ENCODE measurements at regions not wholly inside any gene's neighbourhood (a gene's known extent, or its start where the extent isn't known, plus 50 kb on each side); places are given as distances from the start of the nearest gene placed in this dataset.

- Histone ChIP-seq H3K4me3 (ENCODE audit: low read length) (no peak overlapping the region), H3K4me1 (ENCODE audit: control insufficient read depth, insufficient read depth, low read length) (no peaks in the 10 kb centered on the region), H3K9me3 (ENCODE audit: control insufficient read depth, low read depth, low read length) (no peaks in the 10 kb centered on the region), H3K36me3 (ENCODE audit: control insufficient read depth, insufficient read depth, low read length) (no peaks in the 10 kb centered on the region), H3K27ac (ENCODE audit: low read length) (no peak overlapping the region), H3K27me3 (ENCODE audit: control insufficient read depth, insufficient read depth, low read length) (no peaks in the 10 kb centered on the region)
- no CpG with 5 or more reads among the region's 2 CpGs for WGBS (ENCODE audit: insufficient coverage, low lambda C conversion rate)
- DNase-seq = no peak
These were observed 317.3 kb upstream of the CNR1 start for GRCh38 chr6:88483424-88483823.

DNA sequence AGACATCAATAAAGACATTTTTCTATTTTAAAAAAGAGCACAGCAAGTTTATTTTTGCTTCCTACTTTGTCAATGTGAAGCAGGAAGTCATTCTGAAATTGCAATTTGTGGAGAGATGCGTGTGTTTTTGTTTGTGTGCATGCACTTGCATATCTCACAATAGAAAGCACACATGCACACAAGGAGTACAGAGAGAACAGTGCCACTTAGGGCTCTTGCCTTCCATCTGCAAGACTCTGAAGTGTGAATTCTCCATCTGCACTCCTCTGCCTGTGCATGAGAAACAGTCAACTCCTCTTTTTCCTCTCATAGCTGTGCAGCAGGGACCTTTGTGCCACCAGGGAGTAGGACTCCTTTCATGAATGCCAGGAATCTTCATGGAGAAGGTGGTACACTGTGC lies 316.3 kb upstream of the CNR1 start:
- H3K4me3 ChIP-seq (ENCODE audit: low read length) = no peak overlapping the region
- no peaks in the 10 kb centered on the region for H3K36me3 ChIP-seq (ENCODE audit: control insufficient read depth, insufficient read depth, low read length)
- H3K4me1 ChIP-seq (ENCODE audit: control insufficient read depth, insufficient read depth, low read length) = no peaks in the 10 kb centered on the region
- H3K9me3 ChIP-seq (ENCODE audit: control insufficient read depth, low read depth, low read length) = no peaks in the 10 kb centered on the region
- H3K27me3 ChIP-seq (ENCODE audit: control insufficient read depth, insufficient read depth, low read length) = no peaks in the 10 kb centered on the region
- DNase-seq = no peak
- WGBS (ENCODE audit: insufficient coverage, low lambda C conversion rate) = no CpG with 5 or more reads among the region's 1 CpG
- H3K27ac ChIP-seq (ENCODE audit: low read length) = no peak overlapping the region

- Histone ChIP-seq H3K36me3 (ENCODE audit: control insufficient read depth, insufficient read depth, low read length) (no peaks in the 10 kb centered on the region), H3K4me1 (ENCODE audit: control insufficient read depth, insufficient read depth, low read length) (no peaks in the 10 kb centered on the region), H3K27ac (ENCODE audit: low read length) (no peak overlapping the region), H3K4me3 (ENCODE audit: low read length) (no peak overlapping the region), H3K9me3 (ENCODE audit: control insufficient read depth, low read depth, low read length) (no peaks in the 10 kb centered on the region), H3K27me3 (ENCODE audit: control insufficient read depth, insufficient read depth, low read length) (no peaks in the 10 kb centered on the region)
- DNase-seq = no peak
- WGBS (ENCODE audit: insufficient coverage, low lambda C conversion rate) = no CpG with 5 or more reads among the region's 1 CpG
These were observed 315.4 kb upstream of the CNR1 start for GRCh38 chr6:88481519-88481918.

DNA sequence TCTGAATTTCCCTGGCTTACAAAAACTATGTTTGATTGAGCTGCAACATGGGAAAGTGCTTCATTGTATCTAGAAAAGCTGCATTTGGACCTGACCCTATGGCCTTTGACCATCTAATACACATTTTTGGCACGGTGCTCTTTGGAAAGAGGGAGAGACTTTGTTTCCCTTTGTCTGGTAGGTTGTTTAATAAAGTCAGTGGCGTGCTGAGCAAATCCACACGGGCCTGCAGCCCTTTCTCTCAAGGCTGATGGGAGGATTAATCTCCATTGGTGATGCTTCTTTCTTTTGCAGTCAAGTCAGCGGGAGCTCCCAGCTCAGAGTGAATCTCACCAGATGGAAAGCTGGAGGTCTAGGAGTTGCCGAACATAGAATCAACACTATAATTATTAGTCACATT lies 314.7 kb upstream of the CNR1 start:
- no peaks in the 10 kb centered on the region for H3K4me1 ChIP-seq (ENCODE audit: control insufficient read depth, insufficient read depth, low read length)
- no peak overlapping the region for H3K4me3 ChIP-seq (ENCODE audit: low read length)
- WGBS (ENCODE audit: insufficient coverage, low lambda C conversion rate) = no CpG with 5 or more reads among the region's 5 CpGs
- no peaks in the 10 kb centered on the region for H3K36me3 ChIP-seq (ENCODE audit: control insufficient read depth, insufficient read depth, low read length)
- DNase-seq = no peak
- H3K27me3 ChIP-seq (ENCODE audit: control insufficient read depth, insufficient read depth, low read length) = no peaks in the 10 kb centered on the region
- no peaks in the 10 kb centered on the region for H3K9me3 ChIP-seq (ENCODE audit: control insufficient read depth, low read depth, low read length)
- H3K27ac ChIP-seq (ENCODE audit: low read length) = no peak overlapping the region

GRCh38 chr6:88477413-88477812 lies 311.3 kb upstream of the CNR1 start:
- no peaks in the 10 kb centered on the region for H3K27me3 ChIP-seq (ENCODE audit: control insufficient read depth, insufficient read depth, low read length)
- H3K4me3 ChIP-seq (ENCODE audit: low read length) = no peak overlapping the region
- no peak overlapping the region for H3K27ac ChIP-seq (ENCODE audit: low read length)
- DNase-seq = no peak
- H3K4me1 ChIP-seq (ENCODE audit: control insufficient read depth, insufficient read depth, low read length) = no peaks in the 10 kb centered on the region
- no peaks in the 10 kb centered on the region for H3K9me3 ChIP-seq (ENCODE audit: control insufficient read depth, low read depth, low read length)
- WGBS (ENCODE audit: insufficient coverage, low lambda C conversion rate) = no CpG with 5 or more reads among the region's 3 CpGs
- no peaks in the 10 kb centered on the region for H3K36me3 ChIP-seq (ENCODE audit: control insufficient read depth, insufficient read depth, low read length)

DNA sequence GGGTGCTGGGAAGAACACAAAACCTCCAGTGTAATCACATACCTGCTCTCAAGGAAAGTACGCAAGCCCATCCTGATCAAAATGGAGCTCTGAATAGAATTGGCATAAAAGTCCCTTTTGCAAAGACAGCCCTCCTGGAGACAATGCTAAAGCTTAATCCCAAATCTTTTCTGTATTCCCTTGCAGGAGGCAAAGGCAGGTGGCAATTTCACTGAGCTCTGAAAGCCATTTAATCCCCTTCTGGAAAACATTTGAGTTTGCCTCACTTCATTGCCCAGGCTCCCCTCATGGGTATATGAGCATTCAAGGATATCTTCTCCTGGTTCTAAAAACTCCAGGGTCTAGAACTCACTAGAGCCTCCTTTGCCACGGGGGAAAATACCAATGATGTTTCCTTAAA lies 310.2 kb upstream of the CNR1 start:
- Histone ChIP-seq H3K27me3 (ENCODE audit: control insufficient read depth, insufficient read depth, low read length) (no peaks in the 10 kb centered on the region), H3K4me3 (ENCODE audit: low read length) (no peak overlapping the region), H3K36me3 (ENCODE audit: control insufficient read depth, insufficient read depth, low read length) (no peaks in the 10 kb centered on the region), H3K4me1 (ENCODE audit: control insufficient read depth, insufficient read depth, low read length) (no peaks in the 10 kb centered on the region), H3K27ac (ENCODE audit: low read length) (no peak overlapping the region), H3K9me3 (ENCODE audit: control insufficient read depth, low read depth, low read length) (no peaks in the 10 kb centered on the region)
- DNase-seq = no peak
- 90% methylated on average over 2 of the region's 2 CpGs for WGBS (ENCODE audit: insufficient coverage, low lambda C conversion rate)

DNA sequence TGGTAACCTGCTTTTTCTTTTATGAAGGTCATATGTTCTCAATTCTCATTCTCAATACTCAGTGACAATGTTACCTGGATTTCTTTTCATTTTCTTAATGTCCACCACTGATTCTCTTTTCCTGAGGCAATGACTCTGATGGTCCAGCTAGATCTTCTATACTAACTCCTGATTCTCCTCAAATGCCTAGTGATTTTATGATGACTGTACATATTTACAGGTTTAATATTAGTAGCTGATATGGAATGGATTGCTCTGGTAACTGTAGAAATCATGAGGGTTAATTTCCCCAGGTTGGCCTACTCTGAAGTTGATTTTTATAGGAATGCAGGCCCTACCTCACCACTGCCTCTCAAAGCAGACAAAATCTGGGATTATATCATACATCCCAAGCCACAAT lies 308.6 kb upstream of the CNR1 start:
- Histone ChIP-seq H3K27ac (ENCODE audit: low read length) (no peak overlapping the region), H3K9me3 (ENCODE audit: control insufficient read depth, low read depth, low read length) (no peaks in the 10 kb centered on the region), H3K4me1 (ENCODE audit: control insufficient read depth, insufficient read depth, low read length) (no peaks in the 10 kb centered on the region), H3K27me3 (ENCODE audit: control insufficient read depth, insufficient read depth, low read length) (no peaks in the 10 kb centered on the region), H3K36me3 (ENCODE audit: control insufficient read depth, insufficient read depth, low read length) (no peaks in the 10 kb centered on the region), H3K4me3 (ENCODE audit: low read length) (no peak overlapping the region)
- no peak for DNase-seq

DNA sequence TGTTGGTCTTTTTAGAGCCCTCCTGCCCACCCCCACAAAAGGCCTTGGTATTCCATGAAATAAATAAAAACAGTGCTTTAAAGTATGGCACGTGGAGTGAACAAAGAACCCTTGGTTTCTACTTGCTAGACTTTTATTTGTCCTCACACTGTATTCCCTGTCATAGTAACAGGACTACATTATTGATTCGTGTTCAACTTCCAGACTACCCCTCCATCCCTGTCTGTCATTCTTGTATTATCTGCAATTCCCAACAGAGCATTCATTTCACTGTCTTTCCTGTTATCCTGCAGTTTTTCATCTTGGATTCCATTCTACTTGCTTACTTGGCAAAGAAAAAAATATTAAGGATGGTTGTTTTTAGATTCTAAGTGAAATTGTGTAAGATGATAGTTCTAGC lies 307.4 kb upstream of the CNR1 start:
- Histone ChIP-seq H3K36me3 (ENCODE audit: control insufficient read depth, insufficient read depth, low read length) (no peaks in the 10 kb centered on the region), H3K4me1 (ENCODE audit: control insufficient read depth, insufficient read depth, low read length) (no peaks in the 10 kb centered on the region), H3K9me3 (ENCODE audit: control insufficient read depth, low read depth, low read length) (no peaks in the 10 kb centered on the region), H3K27ac (ENCODE audit: low read length) (no peak overlapping the region), H3K4me3 (ENCODE audit: low read length) (no peak overlapping the region), H3K27me3 (ENCODE audit: control insufficient read depth, insufficient read depth, low read length) (no peaks in the 10 kb centered on the region)
- WGBS (ENCODE audit: insufficient coverage, low lambda C conversion rate) = 44% methylated on average over 1 of the region's 2 CpGs
- no peak for DNase-seq

GRCh38 chr6:88472851-88473525 lies 306.8 kb upstream of the CNR1 start:
- WGBS (ENCODE audit: insufficient coverage, low lambda C conversion rate) = 63% methylated on average over 5 of the region's 11 CpGs

DNA sequence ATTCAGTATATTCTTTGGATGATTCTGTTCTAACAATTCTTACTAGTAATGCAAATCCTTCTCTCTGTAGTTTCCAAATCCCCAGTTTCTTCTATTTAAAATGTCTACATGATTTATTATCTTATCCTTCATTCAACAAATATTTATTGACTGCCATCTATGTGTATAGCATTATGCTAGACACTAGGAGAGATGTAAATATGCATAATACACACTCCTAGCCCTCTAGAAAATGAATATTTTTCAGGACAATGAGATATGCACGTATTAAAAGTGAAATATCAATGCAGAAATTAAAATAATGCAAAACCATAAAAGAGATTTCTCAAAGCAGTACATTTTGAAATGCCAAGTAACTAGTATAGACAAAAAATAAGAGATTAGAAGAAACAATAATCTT lies 293.5 kb upstream of the CNR1 start:
- H3K36me3 ChIP-seq (ENCODE audit: control insufficient read depth, insufficient read depth, low read length) = no peaks in the 10 kb centered on the region
- no peak overlapping the region for H3K27ac ChIP-seq (ENCODE audit: low read length)
- H3K9me3 ChIP-seq (ENCODE audit: control insufficient read depth, low read depth, low read length) = no peaks in the 10 kb centered on the region
- DNase-seq = no peak
- H3K4me3 ChIP-seq (ENCODE audit: low read length) = no peak overlapping the region
- 38% methylated on average over 1 of the region's 1 CpG for WGBS (ENCODE audit: insufficient coverage, low lambda C conversion rate)
- no peaks in the 10 kb centered on the region for H3K4me1 ChIP-seq (ENCODE audit: control insufficient read depth, insufficient read depth, low read length)
- H3K27me3 ChIP-seq (ENCODE audit: control insufficient read depth, insufficient read depth, low read length) = no peaks in the 10 kb centered on the region

More at GRCh38 chr6:88472851-88473525, 306.8 kb upstream of the CNR1 start:
- Histone ChIP-seq H3K4me3 (ENCODE audit: low read length) (no peak overlapping the region), H3K36me3 (ENCODE audit: control insufficient read depth, insufficient read depth, low read length) (no peaks in the 10 kb centered on the region), H3K4me1 (ENCODE audit: control insufficient read depth, insufficient read depth, low read length) (no peaks in the 10 kb centered on the region), H3K27ac (ENCODE audit: low read length) (no peak overlapping the region), H3K9me3 (ENCODE audit: control insufficient read depth, low read depth, low read length) (no peaks in the 10 kb centered on the region), H3K27me3 (ENCODE audit: control insufficient read depth, insufficient read depth, low read length) (no peaks in the 10 kb centered on the region)
- no peak for DNase-seq

GRCh38 chr6:88459189-88459588 lies 293.0 kb upstream of the CNR1 start:
- no peak for DNase-seq
- Histone ChIP-seq H3K4me3 (ENCODE audit: low read length) (no peak overlapping the region), H3K27ac (ENCODE audit: low read length) (no peak overlapping the region), H3K4me1 (ENCODE audit: control insufficient read depth, insufficient read depth, low read length) (no peaks in the 10 kb centered on the region), H3K36me3 (ENCODE audit: control insufficient read depth, insufficient read depth, low read length) (no peaks in the 10 kb centered on the region), H3K27me3 (ENCODE audit: control insufficient read depth, insufficient read depth, low read length) (no peaks in the 10 kb centered on the region), H3K9me3 (ENCODE audit: control insufficient read depth, low read depth, low read length) (no peaks in the 10 kb centered on the region)
- WGBS (ENCODE audit: insufficient coverage, low lambda C conversion rate) = no CpG with 5 or more reads among the region's 1 CpG

Measured in large intestine (tissue), 3 donors.